OCI-LY1 (cell line): ENCODE measurements at regions not wholly inside any gene's neighbourhood (a gene's known extent, or its start where the extent isn't known, plus 50 kb on each side); places are given as distances from the start of the nearest gene placed in this dataset.

Experiments
- CTCF ChIP-seq: fragments of 200-600 bp; sonication (generic), shearing (Covaris generic); IDR thresholded peaks from 2 replicates; pipeline ENCODE4 v1.5.1; 2017; ENCODE audit warnings: mild to moderate bottlenecking, antibody characterized with exemption, low read length, moderate library complexity, mixed read lengths
- EZH2 ChIP-seq: fragments of 200-600 bp; sonication (generic), shearing (Covaris generic); IDR thresholded peaks from 2 replicates; pipeline ENCODE4 v1.8.0; 2017; ENCODE audit warnings: borderline replicate concordance, mixed run types, mild to moderate bottlenecking, antibody characterized with exemption, low read length, moderate library complexity, mixed read lengths

GRCh38 chr12:118706437-118706836, 274.9 kb upstream of the SRRM4 start:
- no peak for TF ChIP-seq CTCF
- TF ChIP-seq EZH2: no peak
